GM13977 (cell line): ENCODE measurements at regions not wholly inside any gene's neighbourhood (a gene's known extent, or its start where the extent isn't known, plus 50 kb on each side); places are given as distances from the start of the nearest gene placed in this dataset.

Experiments
- DNase-seq: peaks from one replicate; pipeline ENCODE4 v3.0.0; 2012; ENCODE audit warnings: low spot score
- CTCF ChIP-seq: IDR thresholded peaks from 2 replicates; pipeline ENCODE4 v1.5.1; 2012; ENCODE audit warnings: mild to moderate bottlenecking, control low read depth; ENCODE audit not compliant: insufficient read depth; ENCODE audit errors: extremely low read depth, missing control alignments
- in situ Hi-C: fragments of 300-500 bp; cut with MboI; formaldehyde crosslinking; loops from one replicate; pipeline ENCODE4 v1.12.0; 2022; ENCODE audit warnings: low sequenced_read_pairs, low pct_unique_long_range_greater_than_20kb, mixed read lengths, inconsistent platforms; ENCODE audit not compliant: unreplicated experiment

- no peak for TF ChIP-seq CTCF
- in situ Hi-C loops = no loop called here
These were observed 210.7 kb downstream of the URI1 start for GRCh38 chr19:30152510-30153291.

GRCh38 chr19:30153326-30154210 is 211.5 kb downstream of the URI1 start:
- TF ChIP-seq CTCF = no peak
- DNase-seq = peak; percentile 75
- in situ Hi-C loops = no loop called here

More at GRCh38 chr19:30152510-30153291, 210.7 kb downstream of the URI1 start:
- no peak for DNase-seq

GRCh38 chr19:30154410-30154809 is 212.4 kb downstream of the URI1 start:
- TF ChIP-seq CTCF = no peak
- no peak for DNase-seq
- in situ Hi-C loops = no loop called here

- DNase-seq = no peak
- TF ChIP-seq CTCF = no peak
- in situ Hi-C loops = no loop called here
These were observed 213.6 kb downstream of the URI1 start for GRCh38 chr19:30155381-30156200.

GRCh38 chr19:30156646-30157045 is 214.6 kb downstream of the URI1 start:
- DNase-seq = no peak
- TF ChIP-seq CTCF = no peak
- in situ Hi-C loops = no loop called here
